ENCODE measurements at regions not wholly inside any gene's neighbourhood (a gene's known extent, or its start where the extent isn't known, plus 50 kb on each side); places are given as distances from the start of the nearest gene placed in this dataset.

DNA sequence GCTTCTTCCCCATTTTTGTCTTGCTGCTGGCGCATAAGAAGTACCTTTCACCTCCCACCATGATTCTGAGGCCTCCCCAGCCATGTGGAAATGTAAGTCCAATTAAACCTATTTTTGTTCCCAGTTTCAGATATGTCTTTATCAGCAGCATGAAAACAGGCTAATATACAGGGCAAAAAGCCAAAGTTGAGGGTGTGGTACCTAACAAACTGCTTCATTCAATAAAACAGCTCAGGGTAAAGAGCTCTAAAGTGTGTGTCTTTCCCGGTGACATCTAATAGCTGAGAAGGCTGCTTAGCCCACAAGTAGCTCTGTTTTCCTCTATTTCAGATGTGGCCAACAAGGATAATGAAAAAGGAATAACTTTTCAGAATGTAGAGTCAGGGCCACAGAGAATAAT, 76.7 kb upstream of the SLC8A3 start:
- TF ChIP-seq GLIS3 (CRISPR knock-in tag; IDR thresholded peaks at IDR 0.05) = no peak
- TF ChIP-seq OSR1 (CRISPR knock-in tag; IDR thresholded peaks at IDR 0.05) = no peak
- TF ChIP-seq ZFP30 (CRISPR knock-in tag; IDR thresholded peaks at IDR 0.05) = no peak
- no peak for TF ChIP-seq ISL1 (CRISPR knock-in tag; IDR thresholded peaks at IDR 0.05)
- TF ChIP-seq, protein P1, sequence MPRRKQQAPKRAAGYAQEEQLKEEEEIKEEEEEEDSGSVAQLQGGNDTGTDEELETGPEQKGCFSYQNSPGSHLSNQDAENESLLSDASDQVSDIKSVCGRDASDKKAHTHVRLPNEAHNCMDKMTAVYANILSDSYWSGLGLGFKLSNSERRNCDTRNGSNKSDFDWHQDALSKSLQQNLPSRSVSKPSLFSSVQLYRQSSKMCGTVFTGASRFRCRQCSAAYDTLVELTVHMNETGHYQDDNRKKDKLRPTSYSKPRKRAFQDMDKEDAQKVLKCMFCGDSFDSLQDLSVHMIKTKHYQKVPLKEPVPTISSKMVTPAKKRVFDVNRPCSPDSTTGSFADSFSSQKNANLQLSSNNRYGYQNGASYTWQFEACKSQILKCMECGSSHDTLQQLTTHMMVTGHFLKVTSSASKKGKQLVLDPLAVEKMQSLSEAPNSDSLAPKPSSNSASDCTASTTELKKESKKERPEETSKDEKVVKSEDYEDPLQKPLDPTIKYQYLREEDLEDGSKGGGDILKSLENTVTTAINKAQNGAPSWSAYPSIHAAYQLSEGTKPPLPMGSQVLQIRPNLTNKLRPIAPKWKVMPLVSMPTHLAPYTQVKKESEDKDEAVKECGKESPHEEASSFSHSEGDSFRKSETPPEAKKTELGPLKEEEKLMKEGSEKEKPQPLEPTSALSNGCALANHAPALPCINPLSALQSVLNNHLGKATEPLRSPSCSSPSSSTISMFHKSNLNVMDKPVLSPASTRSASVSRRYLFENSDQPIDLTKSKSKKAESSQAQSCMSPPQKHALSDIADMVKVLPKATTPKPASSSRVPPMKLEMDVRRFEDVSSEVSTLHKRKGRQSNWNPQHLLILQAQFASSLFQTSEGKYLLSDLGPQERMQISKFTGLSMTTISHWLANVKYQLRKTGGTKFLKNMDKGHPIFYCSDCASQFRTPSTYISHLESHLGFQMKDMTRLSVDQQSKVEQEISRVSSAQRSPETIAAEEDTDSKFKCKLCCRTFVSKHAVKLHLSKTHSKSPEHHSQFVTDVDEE (CRISPR knock-in tag; IDR thresholded peaks at IDR 0.05) = no peak
- TF ChIP-seq RARB (CRISPR knock-in tag; IDR thresholded peaks at IDR 0.05) = no peak
- TF ChIP-seq, protein P2, sequence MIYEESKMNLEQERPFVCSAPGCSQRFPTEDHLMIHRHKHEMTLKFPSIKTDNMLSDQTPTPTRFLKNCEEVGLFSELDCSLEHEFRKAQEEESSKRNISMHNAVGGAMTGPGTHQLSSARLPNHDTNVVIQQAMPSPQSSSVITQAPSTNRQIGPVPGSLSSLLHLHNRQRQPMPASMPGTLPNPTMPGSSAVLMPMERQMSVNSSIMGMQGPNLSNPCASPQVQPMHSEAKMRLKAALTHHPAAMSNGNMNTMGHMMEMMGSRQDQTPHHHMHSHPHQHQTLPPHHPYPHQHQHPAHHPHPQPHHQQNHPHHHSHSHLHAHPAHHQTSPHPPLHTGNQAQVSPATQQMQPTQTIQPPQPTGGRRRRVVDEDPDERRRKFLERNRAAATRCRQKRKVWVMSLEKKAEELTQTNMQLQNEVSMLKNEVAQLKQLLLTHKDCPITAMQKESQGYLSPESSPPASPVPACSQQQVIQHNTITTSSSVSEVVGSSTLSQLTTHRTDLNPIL (CRISPR knock-in tag; IDR thresholded peaks at IDR 0.05; ENCODE audit: low read depth) = no peak
- TF ChIP-seq, protein P3, sequence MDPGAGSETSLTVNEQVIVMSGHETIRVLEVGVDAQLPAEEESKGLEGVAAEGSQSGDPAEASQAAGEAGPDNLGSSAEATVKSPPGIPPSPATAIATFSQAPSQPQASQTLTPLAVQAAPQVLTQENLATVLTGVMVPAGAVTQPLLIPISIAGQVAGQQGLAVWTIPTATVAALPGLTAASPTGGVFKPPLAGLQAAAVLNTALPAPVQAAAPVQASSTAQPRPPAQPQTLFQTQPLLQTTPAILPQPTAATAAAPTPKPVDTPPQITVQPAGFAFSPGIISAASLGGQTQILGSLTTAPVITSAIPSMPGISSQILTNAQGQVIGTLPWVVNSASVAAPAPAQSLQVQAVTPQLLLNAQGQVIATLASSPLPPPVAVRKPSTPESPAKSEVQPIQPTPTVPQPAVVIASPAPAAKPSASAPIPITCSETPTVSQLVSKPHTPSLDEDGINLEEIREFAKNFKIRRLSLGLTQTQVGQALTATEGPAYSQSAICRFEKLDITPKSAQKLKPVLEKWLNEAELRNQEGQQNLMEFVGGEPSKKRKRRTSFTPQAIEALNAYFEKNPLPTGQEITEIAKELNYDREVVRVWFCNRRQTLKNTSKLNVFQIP (CRISPR knock-in tag; IDR thresholded peaks at IDR 0.05; ENCODE audit: borderline replicate concordance, low read depth) = no peak
- TF ChIP-seq PPARA (CRISPR knock-in tag; IDR thresholded peaks at IDR 0.05; ENCODE audit: borderline replicate concordance) = no peak

Data from SK-N-SH treated with all-trans-retinoic acid at 6 μM for 48 hours (cell line).